HG03575 (cell line): ENCODE measurements at regions not wholly inside any gene's neighbourhood (a gene's known extent, or its start where the extent isn't known, plus 50 kb on each side); places are given as distances from the start of the nearest gene placed in this dataset.

ENCODE experiments used
- ATAC-seq: cut with Tn5 transposase; IDR thresholded peaks from one replicate; pipeline ENCODE4 v1.9.1; 2021; ENCODE audit not compliant: unreplicated experiment, insufficient number of reproducible peaks, low FRiP score; ENCODE audit errors: extremely low read depth

DNA sequence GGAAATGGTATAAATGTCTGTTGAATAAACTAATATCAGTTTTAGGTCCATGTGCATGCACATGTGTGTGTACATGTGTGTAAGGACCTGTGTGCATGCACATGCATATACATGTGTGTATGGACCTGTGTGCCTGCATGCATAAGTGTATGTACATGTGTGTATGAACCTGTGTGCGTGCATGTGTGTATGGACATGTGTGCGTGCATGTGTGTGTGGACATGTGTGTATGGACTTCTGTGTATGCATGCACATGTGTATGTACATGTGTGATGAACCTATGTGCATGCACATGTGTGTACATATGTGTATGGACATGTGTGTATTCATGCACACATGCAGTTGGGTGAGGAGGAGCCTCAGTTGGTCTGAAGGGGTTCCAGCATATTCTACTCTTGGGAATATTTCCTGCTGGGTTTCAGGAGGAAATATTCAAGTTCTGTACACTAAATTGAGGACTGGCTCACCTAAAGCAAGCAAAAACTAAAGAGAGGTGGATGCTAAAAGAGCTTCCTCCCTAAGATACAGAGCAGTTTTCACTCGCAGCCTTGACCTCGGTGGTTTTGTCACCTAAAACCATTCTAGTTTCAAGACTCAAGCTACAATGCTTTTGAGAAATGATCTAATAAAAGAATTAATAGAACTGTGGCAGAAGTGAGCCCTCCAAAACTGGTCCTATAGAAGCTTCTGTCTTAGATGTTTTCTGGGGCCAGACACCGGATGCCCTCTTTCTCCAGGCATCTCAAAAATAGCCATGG lies 742.8 kb downstream of the MAFB start:
- ATAC-seq = no peak

- no peak for ATAC-seq
These were observed 744.2 kb downstream of the MAFB start for GRCh38 chr20:39944861-39945260.

DNA sequence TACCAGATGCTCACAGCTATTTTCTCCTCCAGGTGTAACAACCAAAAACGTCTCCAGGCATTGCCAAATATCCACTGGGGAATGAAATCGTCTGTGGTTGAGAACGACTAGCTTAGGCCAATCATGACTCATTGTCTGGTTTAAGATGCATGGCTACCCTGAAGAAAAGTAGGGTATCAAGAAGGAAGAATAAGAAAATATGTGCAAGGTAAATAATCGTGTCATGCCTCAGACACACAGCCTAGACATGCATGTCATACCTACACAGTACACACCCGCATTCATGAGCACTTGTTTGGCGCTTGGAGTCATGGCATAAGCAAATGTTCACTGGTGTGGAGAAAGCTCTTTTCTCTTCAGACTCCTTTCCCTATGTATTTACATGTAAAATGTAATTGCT lies 745.7 kb downstream of the MAFB start:
- no peak for ATAC-seq

DNA sequence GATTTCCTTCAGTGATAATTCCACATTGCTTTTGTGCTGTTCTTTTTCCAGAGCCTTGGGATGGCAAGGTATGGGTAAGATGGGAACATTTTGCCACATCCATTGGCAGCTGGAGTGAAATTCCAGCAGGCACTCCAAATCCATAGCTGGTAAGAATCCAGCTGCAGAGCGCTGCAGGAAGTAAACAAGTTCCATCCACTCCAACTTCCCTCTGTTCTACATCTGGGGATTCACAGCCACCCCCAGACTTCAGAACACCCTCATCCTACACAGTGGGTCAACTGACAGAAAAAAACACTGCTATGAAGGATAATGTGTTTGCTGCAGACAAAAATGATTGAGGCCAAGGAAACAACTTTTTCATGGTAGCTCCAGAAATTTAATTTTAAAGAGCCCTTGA lies 747.8 kb downstream of the MAFB start:
- no peak for ATAC-seq

- no peak for ATAC-seq
These were observed 749.7 kb downstream of the MAFB start for GRCh38 chr20:39939241-39939865.

GRCh38 chr20:39936401-39936800 lies 752.6 kb downstream of the MAFB start:
- no peak for ATAC-seq

DNA sequence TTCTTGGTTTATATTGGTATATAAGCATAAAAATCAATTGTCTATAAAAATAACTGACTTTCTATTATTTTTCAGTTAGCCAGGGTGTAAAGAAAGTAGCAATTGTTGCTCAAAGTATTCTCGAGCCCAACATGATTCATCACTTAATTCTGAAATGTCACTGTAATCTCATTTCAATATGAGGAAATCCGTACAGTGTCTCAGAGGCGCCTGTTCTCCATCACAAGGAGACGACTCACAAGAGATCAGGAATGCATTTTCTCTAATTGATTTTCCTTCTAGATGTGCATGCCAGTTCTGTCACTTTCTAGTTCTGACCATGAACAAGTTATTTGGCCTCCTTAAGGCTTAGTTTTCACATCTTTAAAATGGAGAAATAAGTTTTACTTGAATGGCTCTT lies 753.1 kb downstream of the MAFB start:
- ATAC-seq = no peak

- ATAC-seq = no peak
These were observed 772.7 kb downstream of the MAFB start for GRCh38 chr20:39916236-39916765.

- no peak for ATAC-seq
These were observed 775.8 kb downstream of the MAFB start for GRCh38 chr20:39913274-39913673.

GRCh38 chr20:39911497-39911896 lies 777.5 kb downstream of the MAFB start:
- no peak for ATAC-seq

DNA sequence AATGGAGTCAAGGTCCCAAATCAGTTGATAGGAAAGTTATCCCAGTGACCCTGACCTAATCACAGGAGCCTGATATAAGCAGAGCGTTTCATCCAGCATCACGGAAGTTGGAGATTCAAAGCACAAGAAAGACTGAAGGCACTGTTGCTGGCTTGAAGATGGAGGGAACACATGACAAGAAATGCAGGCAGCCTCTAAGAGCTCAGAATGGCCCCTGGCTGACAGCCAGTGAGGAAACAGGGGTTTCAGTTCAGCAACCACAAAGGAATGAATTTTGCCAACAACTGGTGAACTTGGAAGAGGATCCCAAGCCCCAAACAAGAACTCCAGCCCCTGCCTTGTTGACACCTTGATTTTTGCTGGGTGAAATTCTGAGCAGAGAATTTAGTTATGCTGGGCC lies 778.5 kb downstream of the MAFB start:
- no peak for ATAC-seq

DNA sequence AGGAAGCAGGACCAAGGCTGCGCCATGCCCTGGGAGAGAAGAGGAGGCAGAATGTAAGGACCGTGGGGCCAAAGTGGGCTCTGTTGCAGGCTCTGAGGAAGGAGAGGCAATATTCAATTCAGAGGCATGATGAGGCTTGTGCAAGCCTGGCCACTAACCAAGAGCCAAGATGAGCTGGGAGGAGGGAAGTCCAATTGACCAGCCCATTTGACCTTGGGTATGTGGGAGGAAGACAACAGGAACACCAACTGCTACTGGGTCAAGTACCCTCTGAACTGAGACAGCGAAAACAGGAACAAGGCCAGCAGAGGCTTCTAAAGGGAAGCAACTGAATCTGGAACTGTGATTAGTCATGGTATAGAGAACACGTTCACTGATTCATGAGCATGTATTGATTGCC lies 779.6 kb downstream of the MAFB start:
- no peak for ATAC-seq

DNA sequence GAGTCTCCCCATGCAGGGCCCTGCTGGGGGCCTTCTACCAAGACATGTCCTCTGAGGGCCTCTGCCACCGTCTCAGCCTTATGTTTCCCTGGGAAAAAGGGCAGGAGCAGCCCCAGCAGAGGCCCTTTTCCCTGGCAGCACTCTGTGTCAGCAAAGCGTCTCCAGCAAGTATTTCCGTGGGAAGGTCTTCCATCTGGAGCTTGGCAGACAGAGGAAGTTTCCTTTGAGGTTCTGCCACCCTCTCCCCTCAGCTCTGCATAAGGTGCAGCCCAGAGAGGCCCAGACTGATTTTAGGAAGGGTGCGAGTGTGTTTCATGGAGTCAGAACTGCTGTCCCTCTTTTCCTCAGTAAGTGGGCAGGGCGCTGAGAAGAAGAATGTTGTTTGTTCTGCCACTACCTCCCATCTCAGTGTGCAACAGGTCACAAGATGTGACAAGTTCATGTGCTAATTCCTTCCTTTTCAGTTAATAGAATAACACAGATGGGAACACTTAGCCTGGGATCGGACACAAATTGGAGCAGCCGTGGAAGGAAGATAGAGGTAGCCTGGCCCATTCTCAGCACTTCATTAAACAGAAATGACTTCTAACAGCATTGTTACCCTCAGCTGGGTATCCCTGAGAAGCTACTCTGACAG lies 784.4 kb downstream of the MAFB start:
- ATAC-seq = no peak

DNA sequence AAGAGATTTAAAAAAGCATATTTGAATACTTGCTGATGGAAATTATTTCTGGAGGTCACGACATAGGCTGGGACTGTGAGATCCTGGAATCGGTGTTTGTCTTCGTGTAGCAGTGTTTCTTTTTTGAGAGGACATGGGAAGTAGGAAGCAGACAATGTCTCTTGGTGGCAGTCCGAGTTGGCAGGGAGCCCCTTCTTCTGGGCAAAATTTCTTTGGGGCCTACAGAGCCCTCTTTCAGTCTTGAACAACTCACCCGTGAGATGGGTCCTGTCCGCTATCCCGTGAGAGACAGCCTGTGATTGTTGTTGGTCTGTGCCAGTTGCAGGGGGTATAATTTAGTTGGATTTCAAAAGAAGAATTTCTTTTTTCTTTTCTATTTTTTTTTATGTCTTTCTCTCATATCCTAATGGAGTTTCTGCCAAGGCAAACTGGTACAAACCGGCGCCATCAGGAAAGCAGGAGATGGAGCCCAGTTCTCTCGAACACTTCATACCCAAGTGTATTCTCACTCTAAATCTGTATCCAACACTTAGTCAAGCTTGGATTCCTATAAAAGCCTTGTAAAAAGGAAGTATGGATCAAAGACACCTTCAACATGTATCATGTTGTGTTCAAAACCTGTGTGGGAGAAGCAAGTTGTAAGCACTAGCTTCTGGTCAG lies 785.1 kb downstream of the MAFB start:
- no peak for ATAC-seq

GRCh38 chr20:39899881-39900280 lies 789.2 kb downstream of the MAFB start:
- ATAC-seq = no peak

DNA sequence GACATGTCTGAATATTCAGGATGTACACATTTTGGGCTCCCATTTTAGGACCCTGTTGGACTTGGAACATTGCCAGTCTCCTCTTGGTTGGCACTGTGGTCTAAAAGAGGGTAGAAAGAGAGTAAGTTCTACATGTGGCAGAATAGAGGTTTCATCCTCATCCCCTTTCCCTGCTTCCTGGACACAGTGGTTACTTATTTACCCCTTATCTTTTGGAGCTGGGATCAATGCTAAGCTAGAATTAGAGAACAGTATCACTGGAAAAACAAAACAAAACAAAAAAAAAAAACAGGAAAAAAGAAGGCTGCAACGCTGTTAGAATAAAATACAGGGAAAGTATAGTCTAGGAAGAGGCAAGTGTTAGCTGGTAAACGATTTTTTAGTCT lies 790.6 kb downstream of the MAFB start:
- no peak for ATAC-seq

DNA sequence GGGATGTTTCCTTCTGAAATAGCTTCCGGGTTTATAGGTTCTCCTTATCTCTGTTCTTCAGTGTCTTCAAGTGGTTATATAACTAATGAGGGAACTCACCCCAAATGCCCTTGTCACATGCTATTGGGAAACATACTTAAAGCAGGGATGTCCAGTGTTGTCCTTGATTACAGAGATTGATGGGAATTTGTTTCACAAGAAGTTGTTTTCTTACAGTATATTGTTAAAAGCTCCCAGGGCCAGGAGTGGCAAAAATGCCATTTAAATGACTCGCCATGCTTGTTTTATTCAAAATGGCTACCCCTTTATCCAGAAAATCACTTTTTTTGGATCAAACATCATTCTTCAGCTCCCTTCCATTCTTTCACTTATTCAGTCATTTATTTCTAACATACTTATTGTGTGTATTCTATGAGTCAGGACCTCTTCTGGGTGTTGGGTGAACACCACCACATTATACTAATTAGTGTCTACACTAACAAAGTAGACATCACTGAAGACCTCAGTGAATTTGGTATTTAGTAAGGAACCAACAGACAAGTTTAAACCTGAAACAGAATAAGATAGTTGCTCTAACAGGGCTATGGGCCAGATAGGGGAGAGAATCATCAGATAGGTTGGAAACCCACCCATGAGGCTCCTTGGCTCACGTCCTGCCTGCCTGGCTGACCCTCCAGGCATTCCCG lies 791.1 kb downstream of the MAFB start:
- no peak for ATAC-seq

DNA sequence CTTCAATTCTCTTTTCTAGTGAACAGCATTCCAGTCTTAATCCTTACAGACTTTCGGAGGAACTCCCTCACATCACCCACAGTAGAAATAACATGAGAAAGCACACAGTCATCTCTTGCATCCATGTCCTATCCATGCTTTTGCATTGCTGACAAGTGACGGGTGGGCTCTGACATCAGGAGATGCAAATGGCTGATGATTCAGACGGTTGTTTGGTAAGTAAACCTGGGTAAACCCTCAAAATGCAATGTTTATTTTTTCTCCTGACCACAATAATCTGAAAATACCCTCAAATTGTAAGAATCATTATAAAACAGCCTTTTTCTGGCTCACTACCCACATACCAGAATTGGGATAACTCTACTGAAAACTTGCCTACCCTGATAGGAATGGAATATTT lies 792.0 kb downstream of the MAFB start:
- no peak for ATAC-seq

- no peak for ATAC-seq
These were observed 795.0 kb downstream of the MAFB start for GRCh38 chr20:39894067-39894466.
